GM19035 (cell line): ENCODE measurements at regions not wholly inside any gene's neighbourhood (a gene's known extent, or its start where the extent isn't known, plus 50 kb on each side); places are given as distances from the start of the nearest gene placed in this dataset.

Experiments
- ATAC-seq: cut with Tn5 transposase; IDR thresholded peaks from one replicate; pipeline ENCODE4 v1.9.1; 2021; ENCODE audit not compliant: unreplicated experiment

- ATAC-seq = no peak
Observed at GRCh38 chr1:23639460-23640095, 52.0 kb upstream of the RPL11 start.

- no peak for ATAC-seq
Observed at GRCh38 chr1:23638786-23639241, 52.8 kb upstream of the RPL11 start.

GRCh38 chr1:23638188-23638619, 53.4 kb upstream of the RPL11 start:
- no peak for ATAC-seq

GRCh38 chr1:23636009-23636408, 55.6 kb upstream of the RPL11 start:
- no peak for ATAC-seq

- no peak for ATAC-seq
Observed at GRCh38 chr1:23634840-23635651, 56.6 kb upstream of the RPL11 start.

- ATAC-seq = no peak
Observed at GRCh38 chr1:23634518-23634839, 57.1 kb upstream of the RPL11 start.

- no peak for ATAC-seq
Observed at GRCh38 chr1:23632479-23633160, 59.0 kb upstream of the RPL11 start.

- ATAC-seq = no peak
Observed at GRCh38 chr1:23629708-23630290, 61.8 kb upstream of the RPL11 start.

GRCh38 chr1:23628951-23629387, 62.6 kb upstream of the RPL11 start:
- ATAC-seq = no peak

- ATAC-seq = no peak
Observed at GRCh38 chr1:23627069-23627735, 64.4 kb upstream of the RPL11 start.

- no peak for ATAC-seq
Observed at GRCh38 chr1:23625929-23626535, 65.6 kb upstream of the RPL11 start.

- no peak for ATAC-seq
Observed at GRCh38 chr1:23625459-23625858, 66.1 kb upstream of the RPL11 start.

GRCh38 chr1:23624440-23624839, 65.1 kb upstream of the ID3 start:
- ATAC-seq = no peak

- ATAC-seq = no peak
Observed at GRCh38 chr1:23622284-23622683, 63.0 kb upstream of the ID3 start.

GRCh38 chr1:23620605-23621004, 61.3 kb upstream of the ID3 start:
- ATAC-seq = no peak

GRCh38 chr1:23619299-23620188, 60.2 kb upstream of the ID3 start:
- peak; percentile 75 for ATAC-seq

- no peak for ATAC-seq
Observed at GRCh38 chr1:23618586-23619083, 59.3 kb upstream of the ID3 start.

- ATAC-seq = no peak
Observed at GRCh38 chr1:23617084-23617521, 57.8 kb upstream of the ID3 start.

- no peak for ATAC-seq
Observed at GRCh38 chr1:23616292-23616824, 57.1 kb upstream of the ID3 start.
